PC-3 (cell line): ENCODE measurements at regions not wholly inside any gene's neighbourhood (a gene's known extent, or its start where the extent isn't known, plus 50 kb on each side); places are given as distances from the start of the nearest gene placed in this dataset.

Experiments
- ATAC-seq: fragments of 200-7000 bp; cut with Tn5 transposase; 2 replicates; pipeline ENCODE4 v1.9.1; 2020; ENCODE audit warnings: mild to moderate bottlenecking, moderate library complexity
- BruUV-seq: library from RNA; stranded (reverse); fragments of 400-500 nt; replicated peaks from 2 replicates; lab custom pipeline; 2021; lab: Mats Ljungman, UMichigan
- CTCF ChIA-PET: fragments of 300-600 bp; sonication (Branson Sonifier 250); formaldehyde crosslinking; loops from one replicate; lab custom pipeline; 2022; ENCODE audit warnings: antibody characterized with exemption; lab: Charles Lee
- POLR2A ChIA-PET: fragments of 300-600 bp; sonication (Branson Sonifier 250); formaldehyde crosslinking; loops from one replicate; lab custom pipeline; 2022; ENCODE audit warnings: antibody characterized with exemption; ENCODE audit not compliant: unreplicated experiment; lab: Charles Lee
- DNase-seq: peaks from one replicate; pipeline ENCODE4 v3.0.0-alpha.2; 2015
- H2AFZ ChIP-seq: fragments of 300-600 bp; sonication (generic); 2 replicates; pipeline ENCODE4 v1.6.0; 2016; ENCODE audit warnings: antibody characterized with exemption, low read length
- H3F3A ChIP-seq: fragments of 300-600 bp; sonication (generic); one replicate; pipeline ENCODE4 v1.6.0; 2017; ENCODE audit warnings: antibody characterized with exemption, low read length, control low read depth, mild to moderate bottlenecking; ENCODE audit not compliant: unreplicated experiment
- H3K27ac ChIP-seq: fragments of 300-600 bp; sonication (generic); 2 replicates; pipeline ENCODE4 v1.5.1; 2016; ENCODE audit warnings: mild to moderate bottlenecking, low read length
- H3K27me3 ChIP-seq: fragments of 300-600 bp; sonication (generic); 2 replicates; pipeline ENCODE4 v1.6.1; 2016; ENCODE audit warnings: low read length, mixed read lengths
- H3K36me3 ChIP-seq: fragments of 300-600 bp; sonication (generic); 2 replicates; pipeline ENCODE4 v1.6.1; 2016; ENCODE audit warnings: low read depth, mixed run types, low read length, mixed read lengths
- H3K4me1 ChIP-seq: fragments of 300-600 bp; sonication (generic); 2 replicates; pipeline ENCODE4 v1.5.1; 2016; ENCODE audit warnings: low read length; ENCODE audit not compliant: insufficient read depth
- H3K4me2 ChIP-seq: fragments of 300-600 bp; sonication (generic); 2 replicates; pipeline ENCODE4 v1.6.0; 2016; ENCODE audit warnings: low read length
- H3K4me3 ChIP-seq: fragments of 300-600 bp; sonication (generic); 2 replicates; pipeline ENCODE4 v1.5.1; 2016; ENCODE audit warnings: mild to moderate bottlenecking, low read length, mixed read lengths
- H3K79me2 ChIP-seq: fragments of 300-600 bp; sonication (generic); 2 replicates; pipeline ENCODE4 v1.6.1; 2017; ENCODE audit warnings: low read length, mixed read lengths
- H3K9ac ChIP-seq: fragments of 300-600 bp; sonication (generic); 2 replicates; pipeline ENCODE4 v1.6.0; 2016; ENCODE audit warnings: mild to moderate bottlenecking, low read length
- H3K9me2 ChIP-seq: fragments of 300-600 bp; sonication (generic); replicated peaks from 2 replicates; pipeline ENCODE4 v1.6.1; 2016; ENCODE audit warnings: mixed run types, low read length, mixed read lengths
- H3K9me3 ChIP-seq: fragments of 300-600 bp; sonication (generic); 2 replicates; pipeline ENCODE4 v1.6.1; 2016; ENCODE audit warnings: low read length, mixed read lengths
- H4K20me1 ChIP-seq: fragments of 300-600 bp; sonication (generic); 2 replicates; pipeline ENCODE4 v1.6.1; 2016; ENCODE audit warnings: low read length, mixed read lengths
- EZH2 ChIP-seq: fragments of 300-600 bp; sonication (generic); IDR thresholded peaks from one replicate; pipeline ENCODE4 v1.6.1; 2017; ENCODE audit warnings: antibody characterized with exemption, mild to moderate bottlenecking, low read length; ENCODE audit not compliant: unreplicated experiment
- EZH2phosphoT487 ChIP-seq: fragments of 300-600 bp; sonication (generic); IDR thresholded peaks from 2 replicates; pipeline ENCODE4 v1.6.1; 2018; ENCODE audit warnings: mild to moderate bottlenecking, antibody characterized with exemption, low read length, borderline replicate concordance
- intact Hi-C: fragments of 100-400 bp; cut with micrococcal nuclease; formaldehyde crosslinking; loops from 2 replicates; pipeline ENCODE4 v1.9.0; 2023
- TF ChIP-seq, protein P1 (sequence below): fragments of 300-600 bp; sonication (generic); conservative IDR thresholded peaks from 2 replicates; pipeline ENCODE4 v1.5.1; 2017; ENCODE audit warnings: antibody characterized with exemption, low read depth, mild to moderate bottlenecking, low read length

GRCh38 chr2:189951791-189952535 is 110.6 kb downstream of the MSTN start:
- no peaks in the 10 kb centered on the region for H3K36me3 ChIP-seq
- no peaks in the 10 kb centered on the region for H3K9me3 ChIP-seq
- ChIA-PET CTCF (no interaction called here), POLR2A (no interaction called here)
- H3K9me2 ChIP-seq = no peaks in the 10 kb centered on the region
- H3K79me2 ChIP-seq = no peaks in the 10 kb centered on the region
- no peak overlapping the region for H3K27ac ChIP-seq
- no TSS peak for BruUV-seq
- H3K4me3 ChIP-seq = no peak overlapping the region
- no peak overlapping the region for H3K4me2 ChIP-seq
- H3K9ac ChIP-seq = no peak overlapping the region
- no peaks in the 10 kb centered on the region for H4K20me1 ChIP-seq
- no peaks in the 10 kb centered on the region for H3K27me3 ChIP-seq
- intact Hi-C loops = no loop called here
- no peak overlapping the region for H2AFZ ChIP-seq
- ATAC-seq = no peak
- TF ChIP-seq EZH2phosphoT487 (no peak), EZH2 (no peak)
- TF ChIP-seq, protein P1, sequence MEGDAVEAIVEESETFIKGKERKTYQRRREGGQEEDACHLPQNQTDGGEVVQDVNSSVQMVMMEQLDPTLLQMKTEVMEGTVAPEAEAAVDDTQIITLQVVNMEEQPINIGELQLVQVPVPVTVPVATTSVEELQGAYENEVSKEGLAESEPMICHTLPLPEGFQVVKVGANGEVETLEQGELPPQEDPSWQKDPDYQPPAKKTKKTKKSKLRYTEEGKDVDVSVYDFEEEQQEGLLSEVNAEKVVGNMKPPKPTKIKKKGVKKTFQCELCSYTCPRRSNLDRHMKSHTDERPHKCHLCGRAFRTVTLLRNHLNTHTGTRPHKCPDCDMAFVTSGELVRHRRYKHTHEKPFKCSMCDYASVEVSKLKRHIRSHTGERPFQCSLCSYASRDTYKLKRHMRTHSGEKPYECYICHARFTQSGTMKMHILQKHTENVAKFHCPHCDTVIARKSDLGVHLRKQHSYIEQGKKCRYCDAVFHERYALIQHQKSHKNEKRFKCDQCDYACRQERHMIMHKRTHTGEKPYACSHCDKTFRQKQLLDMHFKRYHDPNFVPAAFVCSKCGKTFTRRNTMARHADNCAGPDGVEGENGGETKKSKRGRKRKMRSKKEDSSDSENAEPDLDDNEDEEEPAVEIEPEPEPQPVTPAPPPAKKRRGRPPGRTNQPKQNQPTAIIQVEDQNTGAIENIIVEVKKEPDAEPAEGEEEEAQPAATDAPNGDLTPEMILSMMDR = no peak
- no peaks in the 10 kb centered on the region for H3F3A ChIP-seq
- DNase-seq = no peak
- H3K4me1 ChIP-seq = no peaks in the 10 kb centered on the region

GRCh38 chr2:189943009-189943408 is 119.5 kb downstream of the MSTN start:
- Histone ChIP-seq H3K36me3 (no peaks in the 10 kb centered on the region), H3K9ac (no peak overlapping the region), H3K27me3 (no peaks in the 10 kb centered on the region), H3K4me3 (no peak overlapping the region), H3K79me2 (no peaks in the 10 kb centered on the region), H3K27ac (no peak overlapping the region), H3K9me2 (no peaks in the 10 kb centered on the region), H3K9me3 (peaks cover 16% of the 10 kb centered on the region; the same call in 1 of the 2 replicates), H3K4me2 (no peak overlapping the region), H3K4me1 (no peaks in the 10 kb centered on the region), H3F3A (no peaks in the 10 kb centered on the region), H4K20me1 (no peaks in the 10 kb centered on the region), H2AFZ (no peak overlapping the region)
- ATAC-seq (no peak), DNase-seq (no peak)
- ChIA-PET POLR2A (no interaction called here), CTCF (no interaction called here)
- BruUV-seq = no TSS peak
- TF ChIP-seq EZH2phosphoT487 = no peak
- no peak for TF ChIP-seq EZH2
- TF ChIP-seq, protein P1 = no peak
- intact Hi-C loops = no loop called here

GRCh38 chr2:189940913-189941312 is 121.6 kb downstream of the MSTN start:
- no peaks in the 10 kb centered on the region for H4K20me1 ChIP-seq
- H3K4me1 ChIP-seq = no peaks in the 10 kb centered on the region
- no peak overlapping the region for H3K9ac ChIP-seq
- no peaks in the 10 kb centered on the region for H3K79me2 ChIP-seq
- no peak overlapping the region for H3K27ac ChIP-seq
- ATAC-seq (no peak), DNase-seq (no peak)
- CTCF ChIA-PET = no interaction called here
- no TSS peak for BruUV-seq
- POLR2A ChIA-PET = no interaction called here
- no peak overlapping the region for H2AFZ ChIP-seq
- no peaks in the 10 kb centered on the region for H3K9me2 ChIP-seq
- no peaks in the 10 kb centered on the region for H3K27me3 ChIP-seq
- H3F3A ChIP-seq = no peaks in the 10 kb centered on the region
- no peak overlapping the region for H3K4me2 ChIP-seq
- peaks cover 16% of the 10 kb centered on the region; the same call in 1 of the 2 replicates for H3K9me3 ChIP-seq
- TF ChIP-seq, protein P1 = no peak
- TF ChIP-seq EZH2 = no peak
- TF ChIP-seq EZH2phosphoT487 = no peak
- no peaks in the 10 kb centered on the region for H3K36me3 ChIP-seq
- intact Hi-C loops = no loop called here
- no peak overlapping the region for H3K4me3 ChIP-seq
